ENCODE measurements at regions not wholly inside any gene's neighbourhood (a gene's known extent, or its start where the extent isn't known, plus 50 kb on each side); places are given as distances from the start of the nearest gene placed in this dataset.

- TF ChIP-seq, protein P1, sequence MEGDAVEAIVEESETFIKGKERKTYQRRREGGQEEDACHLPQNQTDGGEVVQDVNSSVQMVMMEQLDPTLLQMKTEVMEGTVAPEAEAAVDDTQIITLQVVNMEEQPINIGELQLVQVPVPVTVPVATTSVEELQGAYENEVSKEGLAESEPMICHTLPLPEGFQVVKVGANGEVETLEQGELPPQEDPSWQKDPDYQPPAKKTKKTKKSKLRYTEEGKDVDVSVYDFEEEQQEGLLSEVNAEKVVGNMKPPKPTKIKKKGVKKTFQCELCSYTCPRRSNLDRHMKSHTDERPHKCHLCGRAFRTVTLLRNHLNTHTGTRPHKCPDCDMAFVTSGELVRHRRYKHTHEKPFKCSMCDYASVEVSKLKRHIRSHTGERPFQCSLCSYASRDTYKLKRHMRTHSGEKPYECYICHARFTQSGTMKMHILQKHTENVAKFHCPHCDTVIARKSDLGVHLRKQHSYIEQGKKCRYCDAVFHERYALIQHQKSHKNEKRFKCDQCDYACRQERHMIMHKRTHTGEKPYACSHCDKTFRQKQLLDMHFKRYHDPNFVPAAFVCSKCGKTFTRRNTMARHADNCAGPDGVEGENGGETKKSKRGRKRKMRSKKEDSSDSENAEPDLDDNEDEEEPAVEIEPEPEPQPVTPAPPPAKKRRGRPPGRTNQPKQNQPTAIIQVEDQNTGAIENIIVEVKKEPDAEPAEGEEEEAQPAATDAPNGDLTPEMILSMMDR (IDR thresholded peaks at IDR 0.05) = no peak
- TF ChIP-seq ZFX (IDR thresholded peaks at IDR 0.05; ENCODE audit: borderline replicate concordance) = no peak
Observed at GRCh38 chr7:3204526-3204925, 96.5 kb upstream of the SDK1 start.

Data from 22Rv1 (cell line).